Activated T-helper 17 cell treated with anti-CD3 and anti-CD28 coated beads, Interleukin-2, amount 50 U/mL, for 72 hours (primary cell): ENCODE measurements at regions not wholly inside any gene's neighbourhood (a gene's known extent, or its start where the extent isn't known, plus 50 kb on each side); places are given as distances from the start of the nearest gene placed in this dataset.

Source experiments
- ATAC-seq: fragments of 150-1000 bp; cut with Tn5 transposase; replicated peaks from 2 replicates; pipeline ENCODE4 v1.10.0; 2021; ENCODE audit warnings: mild to moderate bottlenecking, moderate library complexity
- H3K27ac Mint-ChIP-seq: one replicate; pipeline ENCODE4 v1.8.0; 2022; ENCODE audit warnings: mixed read lengths
- H3K27me3 Mint-ChIP-seq: one replicate; pipeline ENCODE4 v1.8.0; 2022; ENCODE audit warnings: mixed read lengths
- H3K36me3 Mint-ChIP-seq: one replicate; pipeline ENCODE4 v1.8.0; 2022; ENCODE audit warnings: low read depth, mild to moderate bottlenecking, mixed read lengths
- H3K4me1 Mint-ChIP-seq: one replicate; pipeline ENCODE4 v1.8.0; 2022; ENCODE audit warnings: mixed read lengths
- H3K4me3 Mint-ChIP-seq: one replicate; pipeline ENCODE4 v1.8.0; 2022; ENCODE audit warnings: mild to moderate bottlenecking, mixed read lengths
- H3K9me3 Mint-ChIP-seq: one replicate; pipeline ENCODE4 v1.8.0; 2022; ENCODE audit warnings: mixed read lengths

DNA sequence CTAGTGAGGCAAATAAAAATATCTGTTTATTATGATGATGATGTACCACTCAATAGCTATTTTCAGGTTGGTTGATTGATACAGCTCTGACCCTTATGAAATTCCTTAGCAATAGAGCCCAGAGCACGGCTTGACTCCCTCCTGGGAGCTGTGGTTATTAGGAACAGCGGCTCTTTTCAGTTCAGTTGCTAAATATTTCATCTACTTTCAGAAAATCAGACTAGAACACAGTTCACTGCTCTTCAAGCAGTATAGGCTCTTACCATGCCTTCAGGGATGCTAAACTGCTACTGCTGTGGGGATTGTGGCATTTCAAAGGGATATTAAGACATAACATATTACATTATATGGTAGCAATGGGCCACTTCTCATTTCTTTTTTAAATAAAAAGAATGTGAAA, 218.8 kb downstream of the SNCA start:
- no peak overlapping the region for H3K4me3 Mint-ChIP-seq
- ATAC-seq: no peak
- H3K36me3 Mint-ChIP-seq: no peaks in the 10 kb centered on the region
- no peak overlapping the region for H3K27ac Mint-ChIP-seq
- no peaks in the 10 kb centered on the region for H3K9me3 Mint-ChIP-seq
- H3K27me3 Mint-ChIP-seq: no peaks in the 10 kb centered on the region
- H3K4me1 Mint-ChIP-seq: no peaks in the 10 kb centered on the region

DNA sequence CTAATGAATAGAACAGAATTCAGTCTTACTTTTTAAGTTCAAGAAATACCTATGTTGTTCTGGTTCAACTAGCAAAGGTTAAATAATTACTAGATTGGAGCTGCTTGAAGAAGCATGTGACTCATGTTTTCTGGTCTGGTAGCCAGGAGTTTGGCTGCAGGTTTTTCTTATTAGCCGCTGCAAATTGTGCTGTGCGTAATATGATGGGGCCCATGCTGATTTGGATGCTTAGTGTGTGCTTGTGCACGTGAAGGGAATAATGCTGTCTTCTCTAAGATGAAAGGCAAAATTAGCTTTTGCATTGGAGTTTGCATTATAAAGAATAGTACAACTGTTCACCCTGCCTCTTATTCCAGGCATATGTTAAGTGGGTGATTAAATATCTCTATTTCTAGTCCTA, 219.6 kb downstream of the SNCA start:
- H3K27ac Mint-ChIP-seq: no peak overlapping the region
- H3K4me3 Mint-ChIP-seq: no peak overlapping the region
- no peaks in the 10 kb centered on the region for H3K36me3 Mint-ChIP-seq
- no peak for ATAC-seq
- H3K9me3 Mint-ChIP-seq: no peaks in the 10 kb centered on the region
- no peaks in the 10 kb centered on the region for H3K27me3 Mint-ChIP-seq
- H3K4me1 Mint-ChIP-seq: no peaks in the 10 kb centered on the region

DNA sequence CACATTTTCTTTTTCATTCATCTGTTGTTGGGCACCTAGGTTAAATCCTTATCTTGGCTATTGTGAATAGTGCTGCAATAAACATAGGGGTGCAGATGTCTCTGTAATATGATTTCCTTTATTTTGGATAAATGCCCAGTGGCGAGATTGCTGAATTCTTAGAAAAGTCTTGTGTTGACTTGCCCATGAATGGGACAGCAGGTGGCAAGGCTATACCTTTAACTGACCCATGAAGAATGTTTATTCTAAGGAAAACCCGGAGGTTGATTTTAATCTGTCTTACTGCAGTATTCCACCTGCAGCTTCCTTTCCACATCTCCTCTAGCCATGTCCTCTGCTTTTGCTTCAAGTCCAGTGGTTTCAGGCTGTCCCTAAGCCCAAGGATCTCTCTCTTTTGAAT, 220.6 kb downstream of the SNCA start:
- H3K27ac Mint-ChIP-seq: no peak overlapping the region
- H3K4me3 Mint-ChIP-seq: no peak overlapping the region
- no peak for ATAC-seq
- H3K27me3 Mint-ChIP-seq: no peaks in the 10 kb centered on the region
- H3K4me1 Mint-ChIP-seq: no peaks in the 10 kb centered on the region
- no peaks in the 10 kb centered on the region for H3K36me3 Mint-ChIP-seq
- H3K9me3 Mint-ChIP-seq: no peaks in the 10 kb centered on the region

DNA sequence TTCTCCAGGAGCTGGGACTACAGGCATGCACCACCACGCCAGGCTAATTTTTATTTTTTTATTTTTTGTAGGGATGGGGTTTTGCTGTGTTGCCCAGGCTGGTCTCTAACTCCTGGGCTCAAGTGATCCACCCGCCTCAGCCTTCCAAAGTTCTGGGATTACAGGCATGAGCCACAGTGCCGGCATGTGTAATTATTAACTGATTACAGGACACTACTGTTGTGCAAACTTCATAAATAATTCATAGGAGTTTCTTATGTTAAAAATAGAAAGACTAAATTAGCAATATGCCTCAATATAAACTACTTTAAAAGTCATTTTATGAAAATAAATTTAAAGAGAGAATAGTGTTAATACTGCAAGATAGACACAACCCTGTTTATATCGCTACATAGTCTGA, 221.9 kb downstream of the SNCA start:
- Mint-ChIP-seq H3K4me1 (peaks cover 7% of the 10 kb centered on the region), H3K27ac (no peak overlapping the region), H3K27me3 (no peaks in the 10 kb centered on the region), H3K9me3 (peaks cover 7% of the 10 kb centered on the region), H3K36me3 (no peaks in the 10 kb centered on the region), H3K4me3 (no peak overlapping the region)
- ATAC-seq: no peak

DNA sequence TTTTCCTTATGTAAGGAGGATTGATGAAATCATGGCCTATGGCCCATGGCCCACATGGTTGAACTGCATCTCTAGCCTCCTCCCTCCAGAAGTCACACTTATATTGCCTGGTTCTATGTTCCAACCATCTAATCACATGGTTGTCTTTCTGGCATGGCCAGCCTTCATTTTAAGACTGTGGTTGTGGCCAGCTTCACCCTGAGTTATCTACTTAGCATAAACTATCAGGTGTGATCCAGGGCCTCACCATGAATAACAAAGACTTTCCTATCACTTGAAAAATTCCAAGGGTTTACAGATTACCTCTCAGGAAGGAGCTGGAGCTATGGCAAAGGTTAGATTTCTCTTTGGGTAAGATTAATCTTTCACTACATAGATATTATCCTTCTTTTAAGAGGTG, 222.8 kb downstream of the SNCA start:
- Mint-ChIP-seq H3K27ac (no peak overlapping the region), H3K4me1 (peaks cover 7% of the 10 kb centered on the region), H3K27me3 (no peaks in the 10 kb centered on the region), H3K36me3 (no peaks in the 10 kb centered on the region), H3K9me3 (peaks cover 7% of the 10 kb centered on the region), H3K4me3 (no peak overlapping the region)
- ATAC-seq: no peak

DNA sequence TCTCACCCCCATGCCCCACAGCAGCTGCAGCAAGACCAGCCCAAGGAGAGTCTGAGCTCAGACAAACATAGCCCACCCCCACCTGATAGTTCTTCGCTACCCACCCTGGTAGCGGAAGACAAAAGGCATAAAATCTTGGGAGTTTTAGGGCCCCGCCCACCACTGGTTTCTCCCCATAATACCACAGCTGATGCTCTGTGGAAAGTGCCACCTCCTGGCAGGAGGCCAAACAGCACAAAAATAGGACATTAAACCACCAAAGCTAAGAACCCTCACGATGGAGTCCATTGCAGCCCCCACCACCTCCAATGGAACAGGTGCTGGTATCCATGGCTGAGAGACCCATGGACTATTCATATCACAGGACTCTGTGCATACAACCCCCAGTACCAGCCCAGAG, 226.7 kb downstream of the SNCA start:
- H3K4me1 Mint-ChIP-seq: peaks cover 7% of the 10 kb centered on the region
- no peak for ATAC-seq
- no peaks in the 10 kb centered on the region for H3K27me3 Mint-ChIP-seq
- no peak overlapping the region for H3K4me3 Mint-ChIP-seq
- H3K9me3 Mint-ChIP-seq: peaks cover 7% of the 10 kb centered on the region
- no peaks in the 10 kb centered on the region for H3K36me3 Mint-ChIP-seq
- H3K27ac Mint-ChIP-seq: no peak overlapping the region

DNA sequence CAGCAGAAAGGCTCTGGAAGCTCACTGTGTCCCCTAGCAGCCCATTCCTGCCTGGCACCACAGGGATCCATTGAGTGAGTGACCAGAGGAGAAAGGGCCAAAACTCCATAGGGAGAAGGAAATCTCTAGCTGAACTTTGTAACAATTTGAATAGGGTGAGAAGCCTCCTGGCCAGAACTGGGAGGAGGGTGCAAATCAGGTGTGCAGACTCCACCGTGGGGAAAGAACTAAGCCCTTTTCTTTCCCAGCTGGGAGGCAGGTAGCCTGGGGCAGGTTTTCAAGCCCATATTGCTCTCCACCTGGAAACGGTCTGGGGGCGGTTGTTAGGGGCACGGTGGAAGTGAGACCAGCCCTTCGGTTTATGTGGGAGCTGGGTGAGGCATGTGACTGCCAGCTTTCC, 227.2 kb downstream of the SNCA start:
- no peak overlapping the region for H3K27ac Mint-ChIP-seq
- ATAC-seq: no peak
- H3K27me3 Mint-ChIP-seq: no peaks in the 10 kb centered on the region
- H3K4me1 Mint-ChIP-seq: peaks cover 7% of the 10 kb centered on the region
- peaks cover 7% of the 10 kb centered on the region for H3K9me3 Mint-ChIP-seq
- no peak overlapping the region for H3K4me3 Mint-ChIP-seq
- H3K36me3 Mint-ChIP-seq: no peaks in the 10 kb centered on the region

DNA sequence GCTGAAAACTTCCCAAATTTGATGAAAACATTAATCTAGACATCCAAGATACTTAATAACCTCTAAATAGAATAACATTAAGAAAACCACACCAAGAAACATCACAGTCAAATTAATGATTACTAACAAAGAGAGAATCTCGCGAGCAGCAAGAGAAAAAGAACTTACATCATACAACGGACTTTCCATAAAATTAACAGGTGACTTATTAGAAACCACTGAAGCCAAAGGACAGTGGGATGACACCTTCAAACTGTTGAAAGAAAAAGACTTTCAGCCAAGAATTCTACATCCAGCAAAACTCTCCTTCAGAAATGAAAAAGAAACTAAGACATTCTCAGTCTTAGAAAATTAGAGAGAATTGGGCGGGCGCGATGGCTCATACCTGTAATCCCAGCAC, 232.0 kb downstream of the SNCA start:
- ATAC-seq: no peak
- H3K36me3 Mint-ChIP-seq: no peaks in the 10 kb centered on the region
- H3K9me3 Mint-ChIP-seq: peaks cover 4% of the 10 kb centered on the region
- peaks cover 10% of the 10 kb centered on the region for H3K27me3 Mint-ChIP-seq
- H3K4me1 Mint-ChIP-seq: no peaks in the 10 kb centered on the region
- H3K27ac Mint-ChIP-seq: no peak overlapping the region
- H3K4me3 Mint-ChIP-seq: no peak overlapping the region

DNA sequence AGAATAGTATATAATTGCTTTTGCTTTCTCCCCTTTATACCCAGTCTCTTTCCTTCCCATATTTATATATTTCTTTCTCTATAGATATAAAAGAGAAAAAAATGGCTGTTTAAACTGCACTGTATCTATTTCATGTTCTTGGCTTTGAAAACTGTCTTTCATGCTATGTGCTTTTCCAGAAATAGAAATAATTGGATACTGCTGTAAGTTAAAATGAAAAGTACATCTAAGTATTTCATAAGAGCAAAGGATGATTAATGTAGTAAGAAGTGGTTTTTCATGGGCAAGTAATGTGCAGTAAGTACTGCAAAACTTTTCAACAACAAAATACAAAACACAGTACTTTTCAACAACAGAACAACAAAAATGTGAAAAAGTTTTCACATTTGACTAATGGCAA, 237.9 kb downstream of the SNCA start:
- Mint-ChIP-seq H3K9me3 (peaks cover 4% of the 10 kb centered on the region), H3K27me3 (peaks cover 10% of the 10 kb centered on the region), H3K36me3 (no peaks in the 10 kb centered on the region)

DNA sequence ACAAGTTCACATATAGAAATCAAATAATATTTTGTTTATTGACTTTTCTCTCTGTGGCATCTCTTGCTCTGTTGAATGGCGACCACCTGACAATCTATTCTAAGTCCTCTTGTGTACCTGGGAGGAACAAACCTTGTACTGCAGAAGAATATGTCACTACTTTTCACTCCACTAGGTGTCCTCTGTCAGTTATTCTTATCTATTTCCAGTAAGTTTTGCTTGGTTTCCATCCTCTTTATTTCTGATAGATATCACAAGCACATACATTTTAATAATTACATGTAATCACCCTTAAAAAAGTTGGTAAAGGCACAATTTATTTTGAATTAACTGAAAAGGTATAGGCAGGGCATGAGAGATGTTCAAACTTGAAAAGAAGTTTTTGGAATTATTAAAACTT, 238.4 kb downstream of the SNCA start:
- Mint-ChIP-seq H3K4me1 (no peaks in the 10 kb centered on the region), H3K4me3 (no peak overlapping the region), H3K9me3 (peaks cover 3% of the 10 kb centered on the region), H3K27me3 (peaks cover 9% of the 10 kb centered on the region), H3K36me3 (no peaks in the 10 kb centered on the region), H3K27ac (no peak overlapping the region)
- ATAC-seq: no peak

More for the DNA sequence above, 237.9 kb downstream of the SNCA start:
- Mint-ChIP-seq H3K4me3 (no peak overlapping the region), H3K27ac (no peak overlapping the region), H3K4me1 (no peaks in the 10 kb centered on the region)
- no peak for ATAC-seq

DNA sequence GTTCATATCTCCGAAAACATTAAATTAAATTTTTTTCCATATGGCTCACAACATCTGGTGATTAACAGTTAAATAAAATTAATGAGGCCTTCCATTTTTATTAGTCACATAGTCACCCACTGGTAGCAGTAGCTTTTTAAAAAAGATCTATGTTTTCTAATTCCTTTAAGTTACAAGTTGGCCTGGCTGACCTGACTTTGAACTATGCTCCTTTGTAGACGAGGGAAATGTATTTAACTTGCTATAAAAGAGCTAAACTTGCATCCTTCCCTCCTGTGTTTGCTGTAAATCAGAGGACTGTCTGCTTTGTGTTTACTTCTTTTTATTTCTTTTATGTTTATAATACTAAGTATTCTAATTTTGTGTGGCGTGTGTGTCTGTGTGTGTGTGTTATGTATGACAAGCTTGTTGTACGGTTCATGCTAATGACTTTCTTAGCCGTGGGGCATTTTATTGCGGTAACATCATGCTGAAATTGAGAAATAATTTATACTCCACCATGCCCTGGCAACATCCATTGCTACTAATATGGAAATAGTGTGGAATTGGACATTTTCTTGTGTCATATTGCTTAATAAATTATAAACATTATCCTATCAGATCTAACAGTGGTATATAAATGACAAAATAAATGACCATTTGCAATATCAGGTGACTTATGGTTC, 241.7 kb downstream of the SNCA start:
- no peaks in the 10 kb centered on the region for H3K27me3 Mint-ChIP-seq
- H3K36me3 Mint-ChIP-seq: no peaks in the 10 kb centered on the region
- H3K4me1 Mint-ChIP-seq: no peaks in the 10 kb centered on the region
- ATAC-seq: no peak
- H3K9me3 Mint-ChIP-seq: no peaks in the 10 kb centered on the region
- H3K27ac Mint-ChIP-seq: no peak overlapping the region
- no peak overlapping the region for H3K4me3 Mint-ChIP-seq

DNA sequence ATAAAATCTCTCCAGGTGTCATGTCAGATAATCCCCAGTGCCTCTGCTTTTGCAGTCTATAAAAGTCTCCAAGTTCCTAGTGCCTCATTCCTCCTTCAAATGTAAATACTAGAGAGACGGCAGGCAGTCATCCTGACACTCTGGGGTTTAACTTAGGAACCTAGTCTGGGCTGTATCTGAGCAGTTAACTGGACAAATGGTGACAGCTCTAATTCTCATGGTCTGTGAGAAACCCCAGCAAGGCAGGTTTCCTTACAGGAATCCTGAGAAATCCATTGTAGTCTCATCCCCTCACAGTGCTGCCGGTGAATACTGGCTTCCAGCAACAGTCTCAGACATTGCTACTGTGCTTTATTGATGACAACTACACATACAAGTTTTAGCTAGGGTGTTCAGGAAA, 246.8 kb downstream of the SNCA start:
- ATAC-seq: no peak
- H3K4me1 Mint-ChIP-seq: no peaks in the 10 kb centered on the region
- H3K27me3 Mint-ChIP-seq: peaks cover 7% of the 10 kb centered on the region
- H3K36me3 Mint-ChIP-seq: no peaks in the 10 kb centered on the region
- H3K27ac Mint-ChIP-seq: no peak overlapping the region
- no peak overlapping the region for H3K4me3 Mint-ChIP-seq
- H3K9me3 Mint-ChIP-seq: no peaks in the 10 kb centered on the region

DNA sequence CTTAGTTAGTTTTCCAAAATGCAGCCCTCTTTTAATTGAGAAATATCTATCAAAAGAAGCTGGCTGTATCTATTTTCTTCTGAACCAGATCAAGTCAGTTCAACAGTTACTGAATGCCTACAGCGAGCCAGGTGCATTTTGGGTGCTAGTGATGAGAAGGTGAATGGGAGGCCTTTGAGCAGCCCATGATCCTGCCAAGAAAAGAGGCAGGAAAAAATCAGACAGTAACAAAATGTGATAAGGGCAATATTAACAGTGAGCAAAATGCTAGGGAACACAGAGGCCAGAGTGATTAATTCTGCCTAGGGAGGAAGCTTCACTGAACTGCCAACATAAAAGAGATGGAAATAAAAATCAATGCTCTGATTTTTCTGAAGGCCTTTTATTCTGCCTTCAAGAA, 248.5 kb downstream of the SNCA start:
- no peak for ATAC-seq
- H3K27ac Mint-ChIP-seq: no peak overlapping the region
- peaks cover 7% of the 10 kb centered on the region for H3K27me3 Mint-ChIP-seq
- H3K9me3 Mint-ChIP-seq: no peaks in the 10 kb centered on the region
- H3K4me3 Mint-ChIP-seq: no peak overlapping the region
- H3K36me3 Mint-ChIP-seq: no peaks in the 10 kb centered on the region
- H3K4me1 Mint-ChIP-seq: no peaks in the 10 kb centered on the region

DNA sequence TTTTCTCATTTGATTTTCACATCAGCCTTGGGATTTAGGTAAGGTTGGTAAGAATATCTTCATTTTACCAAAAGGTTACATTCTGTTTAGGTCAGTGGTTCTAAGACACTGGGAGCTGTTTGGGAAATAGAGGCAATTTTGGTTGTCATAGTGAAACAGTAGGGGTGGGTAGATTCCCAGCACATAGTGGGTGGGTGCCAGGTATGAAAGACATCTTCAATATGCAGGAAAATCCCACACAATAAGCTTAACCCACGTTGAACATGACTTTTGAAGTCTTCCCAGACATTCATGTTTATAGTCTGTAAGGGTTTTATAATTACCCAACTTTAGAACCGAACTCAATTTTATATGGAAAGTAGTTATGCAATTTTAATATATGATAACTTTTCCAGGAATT, 249.6 kb downstream of the SNCA start:
- no peak for ATAC-seq
- H3K4me3 Mint-ChIP-seq: no peak overlapping the region

DNA sequence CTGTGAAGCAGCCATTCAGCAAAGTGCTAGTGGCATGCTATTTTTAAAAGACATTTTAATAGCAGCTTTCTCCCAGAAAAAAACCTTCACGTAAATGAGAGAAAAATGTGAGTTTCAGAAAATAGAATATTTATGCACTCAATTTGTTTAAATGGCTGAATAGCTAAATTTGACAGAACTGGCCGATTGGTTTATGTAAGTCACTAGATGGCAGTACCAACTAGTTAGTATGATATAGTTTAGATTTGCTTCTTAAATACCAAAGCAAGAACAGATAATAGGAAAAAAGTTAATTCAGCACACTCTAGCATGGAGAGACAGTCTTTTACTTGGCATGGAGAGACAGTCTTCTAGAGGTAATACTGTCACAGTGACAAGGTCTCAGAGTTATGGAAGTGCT, 250.1 kb downstream of the SNCA start:
- no peaks in the 10 kb centered on the region for H3K9me3 Mint-ChIP-seq

More for the DNA sequence above, 249.6 kb downstream of the SNCA start:
- H3K36me3 Mint-ChIP-seq: no peaks in the 10 kb centered on the region
- peaks cover 9% of the 10 kb centered on the region for H3K27me3 Mint-ChIP-seq
- no peak overlapping the region for H3K27ac Mint-ChIP-seq
- H3K9me3 Mint-ChIP-seq: no peaks in the 10 kb centered on the region
- no peaks in the 10 kb centered on the region for H3K4me1 Mint-ChIP-seq

DNA sequence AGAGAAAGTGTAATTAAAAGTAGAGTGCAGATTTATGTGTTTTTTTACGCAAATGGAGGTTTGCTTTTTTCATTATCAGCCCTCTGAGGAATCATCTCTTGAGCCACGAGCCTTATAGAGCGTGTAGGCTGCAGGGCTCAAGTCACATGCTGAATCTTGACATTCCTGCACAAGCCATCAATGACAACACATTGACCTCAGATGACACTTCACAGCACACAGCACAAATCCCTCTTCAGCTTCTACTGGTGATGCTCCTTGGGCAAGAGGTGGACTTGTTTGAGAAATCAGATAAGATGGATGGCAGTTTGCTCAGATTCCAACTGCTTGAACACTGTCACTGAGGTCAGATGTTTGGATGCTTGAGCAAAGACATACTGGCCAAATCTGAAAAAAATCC, 250.6 kb downstream of the SNCA start:
- no peaks in the 10 kb centered on the region for H3K4me1 Mint-ChIP-seq
- no peak for ATAC-seq
- H3K36me3 Mint-ChIP-seq: no peaks in the 10 kb centered on the region
- peaks cover 14% of the 10 kb centered on the region for H3K27me3 Mint-ChIP-seq
- no peak overlapping the region for H3K27ac Mint-ChIP-seq
- no peaks in the 10 kb centered on the region for H3K9me3 Mint-ChIP-seq
- no peak overlapping the region for H3K4me3 Mint-ChIP-seq

More for the DNA sequence above, 250.1 kb downstream of the SNCA start:
- ATAC-seq: no peak
- Mint-ChIP-seq H3K4me1 (no peaks in the 10 kb centered on the region), H3K27me3 (peaks cover 14% of the 10 kb centered on the region), H3K27ac (no peak overlapping the region), H3K4me3 (no peak overlapping the region), H3K36me3 (no peaks in the 10 kb centered on the region)
